ENCODE measurements at regions not wholly inside any gene's neighbourhood (a gene's known extent, or its start where the extent isn't known, plus 50 kb on each side); places are given as distances from the start of the nearest gene placed in this dataset.

DNA sequence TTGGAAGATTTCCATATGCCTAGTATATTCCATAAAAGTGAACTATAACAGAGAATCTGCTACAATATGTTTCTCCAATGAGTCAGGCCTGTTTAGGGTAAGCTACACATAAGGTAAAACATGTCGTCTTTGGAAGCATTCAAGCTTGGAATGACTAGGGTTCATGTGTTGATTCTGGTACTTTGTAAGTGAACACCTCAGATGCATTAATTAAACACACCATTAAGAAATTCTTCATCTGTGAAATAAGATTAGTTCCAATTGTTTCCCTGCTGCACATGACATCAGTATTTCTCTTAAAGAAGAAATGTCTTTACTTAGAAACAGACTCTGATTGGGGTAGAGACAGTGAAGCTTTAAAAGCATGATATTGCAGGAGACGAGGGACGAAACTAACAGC, 461.1 kb upstream of the NXPH2 start:
- no peak overlapping the region for H3K27ac ChIP-seq (replicated peaks)
- DNase-seq (ENCODE audit: low read depth in 1 of 2, low spot score in 1 of 2) = no peak
- H3K4me3 ChIP-seq (replicated peaks; ENCODE audit: insufficient read depth, low read length) = no peak overlapping the region
- no peaks in the 10 kb centered on the region for H3K27me3 ChIP-seq (ENCODE audit: insufficient read depth, poor library complexity, severe bottlenecking)
- TF ChIP-seq GABPA (IDR thresholded peaks at IDR 0.05; ENCODE audit: low read depth) (no peak), SPI1 (IDR thresholded peaks at IDR 0.05; ENCODE audit: borderline replicate concordance, low read depth) (no peak), POLR2AphosphoS5 (IDR thresholded peaks at IDR 0.05; ENCODE audit: low read depth) (no peak)
- TF ChIP-seq, protein P1, sequence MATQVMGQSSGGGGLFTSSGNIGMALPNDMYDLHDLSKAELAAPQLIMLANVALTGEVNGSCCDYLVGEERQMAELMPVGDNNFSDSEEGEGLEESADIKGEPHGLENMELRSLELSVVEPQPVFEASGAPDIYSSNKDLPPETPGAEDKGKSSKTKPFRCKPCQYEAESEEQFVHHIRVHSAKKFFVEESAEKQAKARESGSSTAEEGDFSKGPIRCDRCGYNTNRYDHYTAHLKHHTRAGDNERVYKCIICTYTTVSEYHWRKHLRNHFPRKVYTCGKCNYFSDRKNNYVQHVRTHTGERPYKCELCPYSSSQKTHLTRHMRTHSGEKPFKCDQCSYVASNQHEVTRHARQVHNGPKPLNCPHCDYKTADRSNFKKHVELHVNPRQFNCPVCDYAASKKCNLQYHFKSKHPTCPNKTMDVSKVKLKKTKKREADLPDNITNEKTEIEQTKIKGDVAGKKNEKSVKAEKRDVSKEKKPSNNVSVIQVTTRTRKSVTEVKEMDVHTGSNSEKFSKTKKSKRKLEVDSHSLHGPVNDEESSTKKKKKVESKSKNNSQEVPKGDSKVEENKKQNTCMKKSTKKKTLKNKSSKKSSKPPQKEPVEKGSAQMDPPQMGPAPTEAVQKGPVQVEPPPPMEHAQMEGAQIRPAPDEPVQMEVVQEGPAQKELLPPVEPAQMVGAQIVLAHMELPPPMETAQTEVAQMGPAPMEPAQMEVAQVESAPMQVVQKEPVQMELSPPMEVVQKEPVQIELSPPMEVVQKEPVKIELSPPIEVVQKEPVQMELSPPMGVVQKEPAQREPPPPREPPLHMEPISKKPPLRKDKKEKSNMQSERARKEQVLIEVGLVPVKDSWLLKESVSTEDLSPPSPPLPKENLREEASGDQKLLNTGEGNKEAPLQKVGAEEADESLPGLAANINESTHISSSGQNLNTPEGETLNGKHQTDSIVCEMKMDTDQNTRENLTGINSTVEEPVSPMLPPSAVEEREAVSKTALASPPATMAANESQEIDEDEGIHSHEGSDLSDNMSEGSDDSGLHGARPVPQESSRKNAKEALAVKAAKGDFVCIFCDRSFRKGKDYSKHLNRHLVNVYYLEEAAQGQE (IDR thresholded peaks at IDR 0.05; ENCODE audit: insufficient replicate concordance, low read depth) = no peak
- TF ChIP-seq, protein P2, sequence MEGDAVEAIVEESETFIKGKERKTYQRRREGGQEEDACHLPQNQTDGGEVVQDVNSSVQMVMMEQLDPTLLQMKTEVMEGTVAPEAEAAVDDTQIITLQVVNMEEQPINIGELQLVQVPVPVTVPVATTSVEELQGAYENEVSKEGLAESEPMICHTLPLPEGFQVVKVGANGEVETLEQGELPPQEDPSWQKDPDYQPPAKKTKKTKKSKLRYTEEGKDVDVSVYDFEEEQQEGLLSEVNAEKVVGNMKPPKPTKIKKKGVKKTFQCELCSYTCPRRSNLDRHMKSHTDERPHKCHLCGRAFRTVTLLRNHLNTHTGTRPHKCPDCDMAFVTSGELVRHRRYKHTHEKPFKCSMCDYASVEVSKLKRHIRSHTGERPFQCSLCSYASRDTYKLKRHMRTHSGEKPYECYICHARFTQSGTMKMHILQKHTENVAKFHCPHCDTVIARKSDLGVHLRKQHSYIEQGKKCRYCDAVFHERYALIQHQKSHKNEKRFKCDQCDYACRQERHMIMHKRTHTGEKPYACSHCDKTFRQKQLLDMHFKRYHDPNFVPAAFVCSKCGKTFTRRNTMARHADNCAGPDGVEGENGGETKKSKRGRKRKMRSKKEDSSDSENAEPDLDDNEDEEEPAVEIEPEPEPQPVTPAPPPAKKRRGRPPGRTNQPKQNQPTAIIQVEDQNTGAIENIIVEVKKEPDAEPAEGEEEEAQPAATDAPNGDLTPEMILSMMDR (IDR thresholded peaks at IDR 0.05; ENCODE audit: insufficient read depth, low read length) = no peak

DNA sequence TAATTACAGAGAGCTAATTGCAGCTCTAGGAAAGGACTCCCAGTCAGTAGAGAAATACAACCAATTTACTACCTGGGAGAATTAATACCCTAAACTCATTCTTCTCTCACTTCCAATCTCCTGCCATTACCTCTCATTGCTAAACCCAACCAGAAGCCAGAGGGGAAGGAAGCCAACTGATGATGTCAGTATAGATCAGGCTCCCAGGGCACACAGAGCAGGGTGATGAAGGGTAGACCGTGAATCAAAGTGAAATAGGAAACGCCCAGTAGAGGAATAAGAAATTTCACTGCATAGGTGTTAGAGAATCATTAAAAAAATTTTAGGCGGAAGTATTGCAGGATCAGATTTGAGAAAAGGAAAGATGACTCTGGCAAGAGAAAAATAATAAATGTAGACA, 456.8 kb upstream of the NXPH2 start:
- Histone ChIP-seq H3K27me3 (ENCODE audit: insufficient read depth, poor library complexity, severe bottlenecking) (no peaks in the 10 kb centered on the region), H3K4me3 (replicated peaks; ENCODE audit: insufficient read depth, low read length) (no peak overlapping the region), H3K27ac (replicated peaks) (no peak overlapping the region)
- DNase-seq (ENCODE audit: low read depth in 1 of 2, low spot score in 1 of 2) = no peak
- TF ChIP-seq, protein P2 (IDR thresholded peaks at IDR 0.05; ENCODE audit: insufficient read depth, low read length) = no peak
- TF ChIP-seq GABPA (IDR thresholded peaks at IDR 0.05; ENCODE audit: low read depth) (no peak), POLR2AphosphoS5 (IDR thresholded peaks at IDR 0.05; ENCODE audit: low read depth) (no peak), SPI1 (IDR thresholded peaks at IDR 0.05; ENCODE audit: borderline replicate concordance, low read depth) (no peak)
- TF ChIP-seq, protein P1 (IDR thresholded peaks at IDR 0.05; ENCODE audit: insufficient replicate concordance, low read depth) = no peak

DNA sequence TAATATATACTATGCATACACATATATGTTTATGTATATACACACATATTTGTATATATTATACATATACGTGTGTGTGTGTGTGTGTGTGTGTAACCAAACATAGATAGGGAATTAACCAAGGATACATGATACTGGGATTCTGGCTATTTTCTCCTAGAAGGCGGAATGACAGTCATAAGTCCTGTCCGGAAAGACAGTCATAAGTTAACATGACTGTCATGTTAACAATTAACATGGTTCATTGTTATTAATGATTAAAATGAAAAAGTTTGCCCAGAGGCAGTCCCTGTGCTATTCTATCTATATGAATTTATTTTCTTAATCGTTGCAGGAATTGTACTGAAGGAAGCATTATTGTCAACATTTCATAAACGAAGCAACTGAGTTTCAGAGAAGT, 450.7 kb upstream of the NXPH2 start:
- Histone ChIP-seq H3K27me3 (ENCODE audit: insufficient read depth, poor library complexity, severe bottlenecking) (no peaks in the 10 kb centered on the region), H3K4me3 (replicated peaks; ENCODE audit: insufficient read depth, low read length) (no peak overlapping the region), H3K27ac (replicated peaks) (no peak overlapping the region)
- DNase-seq (ENCODE audit: low read depth in 1 of 2, low spot score in 1 of 2) = no peak
- TF ChIP-seq POLR2AphosphoS5 (IDR thresholded peaks at IDR 0.05; ENCODE audit: low read depth) (no peak), SPI1 (IDR thresholded peaks at IDR 0.05; ENCODE audit: borderline replicate concordance, low read depth) (no peak), GABPA (IDR thresholded peaks at IDR 0.05; ENCODE audit: low read depth) (no peak)
- TF ChIP-seq, protein P2 (IDR thresholded peaks at IDR 0.05; ENCODE audit: insufficient read depth, low read length) = no peak
- TF ChIP-seq, protein P1 (IDR thresholded peaks at IDR 0.05; ENCODE audit: insufficient replicate concordance, low read depth) = no peak
